GM12872 (cell line): ENCODE measurements at regions not wholly inside any gene's neighbourhood (a gene's known extent, or its start where the extent isn't known, plus 50 kb on each side); places are given as distances from the start of the nearest gene placed in this dataset.

Source experiments
- CTCF ChIP-seq: IDR thresholded peaks from 3 replicates; pipeline ENCODE4 v1.5.1; 2011; ENCODE audit warnings: low read depth, mild to moderate bottlenecking, low read length, moderate library complexity; ENCODE audit not compliant: insufficient read depth

- TF ChIP-seq CTCF: no peak
Measured at GRCh38 chr5:155353231-155353630, 339.7 kb downstream of the KIF4B start.

GRCh38 chr5:155366096-155366495 lies 352.5 kb downstream of the KIF4B start:
- TF ChIP-seq CTCF: no peak

- TF ChIP-seq CTCF: no peak
Measured at GRCh38 chr5:155367841-155368240, 354.3 kb downstream of the KIF4B start.

GRCh38 chr5:155368490-155368889 lies 354.9 kb downstream of the KIF4B start:
- TF ChIP-seq CTCF: no peak

GRCh38 chr5:155380480-155380879 lies 366.9 kb downstream of the KIF4B start:
- no peak for TF ChIP-seq CTCF

- no peak for TF ChIP-seq CTCF
Measured at GRCh38 chr5:155381654-155382053, 368.1 kb downstream of the KIF4B start.

GRCh38 chr5:155389498-155389897 lies 375.9 kb downstream of the KIF4B start:
- TF ChIP-seq CTCF: no peak

GRCh38 chr5:155394727-155395126 lies 381.2 kb downstream of the KIF4B start:
- no peak for TF ChIP-seq CTCF
